ENCODE measurements at regions not wholly inside any gene's neighbourhood (a gene's known extent, or its start where the extent isn't known, plus 50 kb on each side); places are given as distances from the start of the nearest gene placed in this dataset.

GRCh38 chr1:75673885-75674284 is 50.6 kb upstream of the ACADM start:
- TF ChIP-seq ZNF384 (IDR thresholded peaks at IDR 0.05) (no peak), PKNOX1 (IDR thresholded peaks at IDR 0.05) (no peak), FOXM1 (IDR thresholded peaks at IDR 0.05; ENCODE audit: borderline replicate concordance) (no peak), HDGF (IDR thresholded peaks at IDR 0.05; ENCODE audit: borderline replicate concordance) (no peak), NFRKB (IDR thresholded peaks at IDR 0.05) (no peak), ELF4 (IDR thresholded peaks at IDR 0.05) (no peak), BHLHE40 (IDR thresholded peaks at IDR 0.05; ENCODE audit: borderline replicate concordance) (no peak), ARNT (IDR thresholded peaks at IDR 0.05) (no peak), FOXA1 (IDR thresholded peaks at IDR 0.05) (no peak)
- ChIA-PET CTCF (no interaction called here), POLR2A (no interaction called here)
- DNase-seq (ENCODE audit: extremely low spot score) = no peak
